SK-N-SH (cell line): ENCODE measurements at regions not wholly inside any gene's neighbourhood (a gene's known extent, or its start where the extent isn't known, plus 50 kb on each side); places are given as distances from the start of the nearest gene placed in this dataset.

ENCODE experiments used
- CTCF ChIA-PET: fragments of 300-600, 350-600 bp; formaldehyde crosslinking; extraction: SDS; loops from one replicate; lab custom pipeline; 2021; lab: Yijun Ruan, JAX
- POLR2A ChIA-PET: fragments of 350-600 bp; sonication (Branson Sonifier 250); formaldehyde crosslinking; extraction: SDS; loops from one replicate; lab custom pipeline; 2020; ENCODE audit warnings: antibody characterized with exemption, inconsistent platforms; lab: Yijun Ruan, JAX
- DNase-seq: peaks from one replicate; pipeline ENCODE4 v3.0.0; 2012
- H2AFZ ChIP-seq: fragments of 200-600 bp; sonication (generic); 2 replicates; pipeline ENCODE4 v1.8.1; 2016; ENCODE audit warnings: antibody characterized with exemption, mild to moderate bottlenecking, low read depth
- H3F3A ChIP-seq: fragments of 200-600 bp; sonication (generic); replicated peaks from 2 replicates; pipeline ENCODE3; 2016; ENCODE audit warnings: antibody characterized with exemption, mild to moderate bottlenecking; ENCODE audit not compliant: insufficient read depth
- H3K27ac ChIP-seq, 2 experiments: fragments of 200-500 bp in 1 of 2; fragments of 200-600 bp in 1 of 2; sonication (Bioruptor generic) in 1 of 2; sonication (generic), shearing (Covaris generic) in 1 of 2; 2 replicates each; pipeline versions ENCODE4 v1.5.1 to v1.6.1; 2014 to 2016; ENCODE audit warnings: low read depth in 2 of 2, inconsistent platforms in 1 of 2, low read length in 1 of 2, mild to moderate bottlenecking in 1 of 2, mixed read lengths in 1 of 2
- H3K27me3 ChIP-seq: fragments of 200-600 bp; sonication (generic), shearing (Covaris generic); 2 replicates; pipeline ENCODE4 v1.6.1; 2016; ENCODE audit warnings: mixed run types; ENCODE audit not compliant: insufficient read depth
- H3K36me3 ChIP-seq, 2 experiments: fragments of 200-500 bp in 1 of 2; fragments of 200-600 bp in 1 of 2; sonication (Bioruptor generic) in 1 of 2; sonication (generic) in 1 of 2; replicated peaks in 1 of 2; 2 replicates each; pipeline versions ENCODE3 to v1.5.1; 2014 to 2016; ENCODE audit warnings: low read length in 1 of 2, mild to moderate bottlenecking in 1 of 2; ENCODE audit not compliant: insufficient read depth in 2 of 2, control insufficient read depth in 1 of 2
- H3K4me1 ChIP-seq, 2 experiments: fragments of 200-500 bp in 1 of 2; fragments of 200-600 bp in 1 of 2; sonication (Bioruptor generic) in 1 of 2; sonication (generic), shearing (Covaris generic) in 1 of 2; 2 replicates each; pipeline versions ENCODE4 v1.5.1 to v1.6.1; 2014 to 2016; ENCODE audit warnings: low read depth in 1 of 2, low read length in 1 of 2, mixed run types in 1 of 2; ENCODE audit not compliant: insufficient read depth in 2 of 2, control insufficient read depth in 1 of 2
- H3K4me2 ChIP-seq: fragments of 200-600 bp; sonication (generic), shearing (Covaris generic); 2 replicates; pipeline ENCODE4 v1.6.1; 2017; ENCODE audit warnings: mixed run types
- H3K4me3 ChIP-seq, 2 experiments: fragments of 200-500 bp in 1 of 2; fragments of 200-600 bp in 1 of 2; sonication (Bioruptor generic) in 1 of 2; sonication (generic), shearing (Covaris generic) in 1 of 2; 2 replicates each; pipeline versions ENCODE4 v1.5.1 to v1.8.1; 2014 to 2016; ENCODE audit warnings: low read depth in 2 of 2, inconsistent platforms in 1 of 2, low read length in 1 of 2, mild to moderate bottlenecking in 1 of 2, mixed read lengths in 1 of 2, moderate library complexity in 1 of 2
- H3K79me2 ChIP-seq: fragments of 200-600 bp; sonication (generic); 2 replicates; pipeline ENCODE4 v1.8.1; 2017; ENCODE audit warnings: mild to moderate bottlenecking; ENCODE audit not compliant: insufficient read depth
- H3K9ac ChIP-seq: fragments of 200-600 bp; sonication (generic); 2 replicates; pipeline ENCODE4 v1.6.1; 2017; ENCODE audit warnings: mixed run types
- H3K9me2 ChIP-seq: fragments of 200-600 bp; sonication (generic); 2 replicates; pipeline ENCODE4 v1.6.1; 2017; ENCODE audit warnings: mixed run types
- H3K9me3 ChIP-seq: fragments of 200-600 bp; sonication (generic); 2 replicates; pipeline ENCODE4 v1.6.1; 2017; ENCODE audit warnings: mixed run types, mild to moderate bottlenecking, moderate library complexity
- H4K20me1 ChIP-seq: fragments of 200-600 bp; sonication (generic); 2 replicates; pipeline ENCODE4 v1.6.1; 2017; ENCODE audit warnings: mild to moderate bottlenecking, mixed run types; ENCODE audit not compliant: insufficient read depth
- CHD2 ChIP-seq: fragments of 150-350 bp; IDR thresholded peaks from 2 replicates; pipeline ENCODE4 v1.6.1; 2018; ENCODE audit warnings: low read length; ENCODE audit not compliant: partially characterized antibody
- EP300 ChIP-seq, 2 experiments: IDR thresholded peaks; 2 replicates each; pipeline versions ENCODE4 v1.4.0 to v1.6.1; 2012; ENCODE audit warnings: borderline replicate concordance in 1 of 2, low read depth in 1 of 2, low read length in 1 of 2
- FOSL2 ChIP-seq: IDR thresholded peaks from 2 replicates; pipeline ENCODE4 v1.4.0; 2012; ENCODE audit warnings: low read depth, mild to moderate bottlenecking, moderate library complexity, borderline replicate concordance
- FOXJ3 ChIP-seq: sonication (generic); formaldehyde crosslinking; IDR thresholded peaks from 2 replicates; pipeline ENCODE4 v1.5.1; 2020; ENCODE audit warnings: mild to moderate bottlenecking, missing genetic modification reagents
- GABPA ChIP-seq: IDR thresholded peaks from 2 replicates; pipeline ENCODE4 v1.4.0; 2012; ENCODE audit warnings: low read depth, mild to moderate bottlenecking
- GATA2 ChIP-seq: sonication (generic); formaldehyde crosslinking; IDR thresholded peaks from 2 replicates; pipeline ENCODE4 v1.5.0; 2020; ENCODE audit warnings: mild to moderate bottlenecking, missing genetic modification reagents
- MEF2A ChIP-seq: IDR thresholded peaks from 2 replicates; pipeline ENCODE4 v1.4.0; 2012; ENCODE audit warnings: low read depth, borderline replicate concordance
- MXI1 ChIP-seq: IDR thresholded peaks from 2 replicates; pipeline ENCODE4 v1.6.1; 2012; ENCODE audit warnings: mild to moderate bottlenecking, low read depth, low read length, improper control_type of control experiment
- NRF1 ChIP-seq: IDR thresholded peaks from 2 replicates; pipeline ENCODE4 v1.6.1; 2012; ENCODE audit warnings: low read depth, mild to moderate bottlenecking, low read length
- RCOR1 ChIP-seq: fragments of 150-350 bp; IDR thresholded peaks from 2 replicates; pipeline ENCODE4 v1.6.1; 2017; ENCODE audit warnings: antibody characterized with exemption, low read length
- RXRA ChIP-seq: IDR thresholded peaks from 2 replicates; pipeline ENCODE4 v1.4.0; 2012; ENCODE audit warnings: low read depth, mild to moderate bottlenecking, borderline replicate concordance
- TAF1 ChIP-seq: IDR thresholded peaks from 2 replicates; pipeline ENCODE4 v1.6.1; 2012; ENCODE audit warnings: low read depth, mild to moderate bottlenecking, low read length, moderate library complexity, borderline replicate concordance
- TCF12 ChIP-seq: IDR thresholded peaks from 2 replicates; pipeline ENCODE4 v1.4.0; 2012
- WGBS: methylation state at CpG from one replicate; pipeline ENCODE4 v1.1.6; 2017; ENCODE audit warnings: low lambda C conversion rate; 5-methylcytosine and 5-hydroxymethylcytosine counted together
- TF ChIP-seq, protein P1 (sequence below): IDR thresholded peaks from 2 replicates; pipeline ENCODE4 v1.4.0; 2012; ENCODE audit warnings: low read depth, borderline replicate concordance
- TF ChIP-seq, protein P2 (sequence below): IDR thresholded peaks from 2 replicates; pipeline ENCODE4 v1.4.0; 2012; ENCODE audit warnings: low read depth
- TF ChIP-seq, protein P3 (sequence below): fragments of 200-600 bp; sonication (generic); IDR thresholded peaks from 2 replicates; pipeline ENCODE4 v1.6.1; 2017; ENCODE audit warnings: antibody characterized with exemption, mild to moderate bottlenecking, moderate library complexity

DNA sequence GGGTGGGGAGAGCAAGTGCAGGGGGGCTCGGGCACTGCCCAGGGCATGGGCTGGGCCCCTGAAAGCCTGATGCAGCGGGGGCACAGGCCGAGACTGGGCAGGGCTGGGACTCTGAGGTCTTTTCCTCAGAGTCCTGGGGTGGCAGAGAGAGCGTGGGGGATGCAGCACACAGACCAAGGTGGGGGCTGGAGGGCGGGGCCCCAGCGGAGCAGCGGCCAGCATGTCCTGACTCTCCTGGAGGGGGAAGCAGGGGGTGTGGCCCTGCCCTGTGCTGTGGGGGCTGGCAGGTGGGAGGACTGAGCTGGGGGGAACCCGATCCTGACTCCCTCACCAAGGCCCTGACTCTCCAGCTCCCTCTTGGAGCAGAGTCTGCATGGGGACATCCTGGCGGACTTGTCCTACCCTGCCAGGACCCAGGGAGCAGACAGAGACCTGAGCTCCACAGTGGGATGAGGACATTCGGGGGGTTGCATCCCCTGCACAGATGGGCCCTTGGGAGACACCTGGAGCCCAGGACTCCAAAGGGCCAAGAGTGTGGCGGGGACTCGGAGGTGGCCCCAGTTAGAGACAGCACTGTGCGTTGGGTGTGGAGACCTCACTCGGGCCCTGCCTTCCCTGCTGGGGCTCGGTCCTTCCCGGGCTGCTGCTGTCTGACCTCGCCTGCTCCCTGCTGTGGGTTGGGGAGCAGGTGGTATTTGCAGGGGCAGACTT lies 326.1 kb downstream of the TMEM121 start:
- CTCF ChIA-PET = no interaction called here
- no peaks in the 10 kb centered on the region for H3F3A ChIP-seq
- no peak overlapping the region for H3K9ac ChIP-seq
- H3K27ac ChIP-seq = peak overlapping the region in 1 of 2 experiments; percentile 92; a peak in 2 of 4 replicates
- TF ChIP-seq EP300 (IDR thresholded peaks at IDR 0.05; ENCODE audit: borderline replicate concordance in 1 of 2, low read depth in 1 of 2, low read length in 1 of 2) (no peak), GABPA (no peak), TAF1 (no peak), RXRA (no peak), TCF12 (no peak), RCOR1 (no peak)
- TF ChIP-seq, protein P1, sequence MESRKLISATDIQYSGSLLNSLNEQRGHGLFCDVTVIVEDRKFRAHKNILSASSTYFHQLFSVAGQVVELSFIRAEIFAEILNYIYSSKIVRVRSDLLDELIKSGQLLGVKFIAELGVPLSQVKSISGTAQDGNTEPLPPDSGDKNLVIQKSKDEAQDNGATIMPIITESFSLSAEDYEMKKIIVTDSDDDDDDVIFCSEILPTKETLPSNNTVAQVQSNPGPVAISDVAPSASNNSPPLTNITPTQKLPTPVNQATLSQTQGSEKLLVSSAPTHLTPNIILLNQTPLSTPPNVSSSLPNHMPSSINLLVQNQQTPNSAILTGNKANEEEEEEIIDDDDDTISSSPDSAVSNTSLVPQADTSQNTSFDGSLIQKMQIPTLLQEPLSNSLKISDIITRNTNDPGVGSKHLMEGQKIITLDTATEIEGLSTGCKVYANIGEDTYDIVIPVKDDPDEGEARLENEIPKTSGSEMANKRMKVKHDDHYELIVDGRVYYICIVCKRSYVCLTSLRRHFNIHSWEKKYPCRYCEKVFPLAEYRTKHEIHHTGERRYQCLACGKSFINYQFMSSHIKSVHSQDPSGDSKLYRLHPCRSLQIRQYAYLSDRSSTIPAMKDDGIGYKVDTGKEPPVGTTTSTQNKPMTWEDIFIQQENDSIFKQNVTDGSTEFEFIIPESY = no peak
- TF ChIP-seq, protein P2, sequence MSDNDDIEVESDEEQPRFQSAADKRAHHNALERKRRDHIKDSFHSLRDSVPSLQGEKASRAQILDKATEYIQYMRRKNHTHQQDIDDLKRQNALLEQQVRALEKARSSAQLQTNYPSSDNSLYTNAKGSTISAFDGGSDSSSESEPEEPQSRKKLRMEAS = no peak
- TF ChIP-seq, all 33 proteins: peak for 0
- POLR2A ChIA-PET = interaction anchor here (1.0 to 1.8 kb wide), 2 partner anchors 27 to 56 kb away, joined by 4 to 5 read pairs; no protein-coding TSS in a partner anchor
- no peak overlapping the region for H3K4me3 ChIP-seq
- peaks cover 0 to 26% of the 10 kb centered on the region in 2 experiments; a peak in 1 of 4 replicates for H3K4me1 ChIP-seq
- DNase-seq = peak; percentile 47
- H3K4me2 ChIP-seq = no peak overlapping the region
- no peaks in the 10 kb centered on the region for H3K27me3 ChIP-seq
- 38% methylated on average over 6 of the region's 17 CpGs for WGBS
- H3K9me2 ChIP-seq = no peaks in the 10 kb centered on the region
- H4K20me1 ChIP-seq = no peaks in the 10 kb centered on the region
- no peak overlapping the region for H2AFZ ChIP-seq
- no peaks in the 10 kb centered on the region for H3K36me3 ChIP-seq
- H3K9me3 ChIP-seq = no peaks in the 10 kb centered on the region
- no peaks in the 10 kb centered on the region for H3K79me2 ChIP-seq

DNA sequence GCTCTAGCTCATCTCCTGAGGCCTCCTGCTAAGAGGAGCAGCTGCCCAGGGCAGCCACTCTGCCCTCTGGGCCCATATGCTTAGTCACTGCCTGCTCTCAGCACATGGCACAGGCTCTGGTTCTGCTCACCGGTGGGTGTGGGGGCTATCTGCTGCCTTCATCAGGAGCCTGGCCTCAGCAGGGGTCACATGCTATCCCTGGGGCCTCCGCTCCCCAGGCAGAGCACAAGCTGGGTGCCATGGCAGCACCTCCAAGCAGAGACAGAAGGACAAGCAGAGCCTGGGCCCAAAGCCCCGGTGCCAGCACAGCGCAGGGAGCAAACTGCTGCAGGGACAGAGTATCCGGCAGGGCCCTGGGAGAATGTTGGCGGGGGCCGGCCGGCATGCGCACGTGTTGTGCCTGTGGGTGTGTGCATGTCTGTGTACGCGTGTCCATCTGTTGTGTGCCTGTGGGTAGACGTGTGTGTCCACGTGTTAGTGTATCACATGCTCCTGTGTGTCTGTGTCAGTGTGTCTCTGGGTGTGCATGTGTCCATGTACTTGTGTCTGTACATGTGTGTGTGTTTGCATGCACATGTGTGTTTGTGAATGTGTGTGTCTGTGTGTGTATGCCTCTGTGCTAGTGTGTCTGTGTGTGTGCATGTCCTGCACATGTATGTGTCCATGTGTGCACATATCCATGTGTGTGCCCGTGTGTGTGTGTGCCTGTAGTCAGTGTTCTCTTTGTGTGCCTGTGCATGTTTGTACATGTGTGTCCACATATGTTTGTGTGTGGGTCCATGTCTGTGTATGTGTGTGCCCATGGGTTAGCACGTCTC lies 326.9 kb downstream of the TMEM121 start:
- H3K9me2 ChIP-seq = no peaks in the 10 kb centered on the region
- peak; percentile 87 for DNase-seq
- peak overlapping the region in 1 of 2 experiments; percentile 92; a peak in 2 of 4 replicates for H3K27ac ChIP-seq
- no peak overlapping the region for H2AFZ ChIP-seq
- H4K20me1 ChIP-seq = no peaks in the 10 kb centered on the region
- 30% methylated on average over 15 of the region's 16 CpGs for WGBS
- H3K27me3 ChIP-seq = no peaks in the 10 kb centered on the region
- CTCF ChIA-PET = no interaction called here
- H3K4me3 ChIP-seq = no peak overlapping the region
- TF ChIP-seq, protein P3, sequence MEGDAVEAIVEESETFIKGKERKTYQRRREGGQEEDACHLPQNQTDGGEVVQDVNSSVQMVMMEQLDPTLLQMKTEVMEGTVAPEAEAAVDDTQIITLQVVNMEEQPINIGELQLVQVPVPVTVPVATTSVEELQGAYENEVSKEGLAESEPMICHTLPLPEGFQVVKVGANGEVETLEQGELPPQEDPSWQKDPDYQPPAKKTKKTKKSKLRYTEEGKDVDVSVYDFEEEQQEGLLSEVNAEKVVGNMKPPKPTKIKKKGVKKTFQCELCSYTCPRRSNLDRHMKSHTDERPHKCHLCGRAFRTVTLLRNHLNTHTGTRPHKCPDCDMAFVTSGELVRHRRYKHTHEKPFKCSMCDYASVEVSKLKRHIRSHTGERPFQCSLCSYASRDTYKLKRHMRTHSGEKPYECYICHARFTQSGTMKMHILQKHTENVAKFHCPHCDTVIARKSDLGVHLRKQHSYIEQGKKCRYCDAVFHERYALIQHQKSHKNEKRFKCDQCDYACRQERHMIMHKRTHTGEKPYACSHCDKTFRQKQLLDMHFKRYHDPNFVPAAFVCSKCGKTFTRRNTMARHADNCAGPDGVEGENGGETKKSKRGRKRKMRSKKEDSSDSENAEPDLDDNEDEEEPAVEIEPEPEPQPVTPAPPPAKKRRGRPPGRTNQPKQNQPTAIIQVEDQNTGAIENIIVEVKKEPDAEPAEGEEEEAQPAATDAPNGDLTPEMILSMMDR = no peak
- TF ChIP-seq EP300 (IDR thresholded peaks at IDR 0.05; ENCODE audit: borderline replicate concordance in 1 of 2, low read depth in 1 of 2, low read length in 1 of 2) (peak in 1 of 2 experiments; percentile 91; a peak in 2 of 4 replicates), GATA2 (peak; percentile 98), FOSL2 (no peak), TCF12 (0 out of 2 replicates have a peak, but pooled peaks have one; percentile 22), CHD2 (peak; percentile 71), NRF1 (no peak), FOXJ3 (CRISPR knock-in tag) (peak; percentile 64), MEF2A (no peak), MXI1 (peak; percentile 65)
- TF ChIP-seq, protein P1 = no peak
- no peak overlapping the region for H3K9ac ChIP-seq
- no peak overlapping the region for H3K4me2 ChIP-seq
- H3K4me1 ChIP-seq = peaks cover 0 to 26% of the 10 kb centered on the region in 2 experiments; a peak in 1 of 4 replicates
- no peaks in the 10 kb centered on the region for H3F3A ChIP-seq
- H3K79me2 ChIP-seq = no peaks in the 10 kb centered on the region
- H3K36me3 ChIP-seq = no peaks in the 10 kb centered on the region
- no peaks in the 10 kb centered on the region for H3K9me3 ChIP-seq
- POLR2A ChIA-PET = interaction anchor here (1.0 to 1.8 kb wide), 2 partner anchors 26 to 55 kb away, joined by 4 to 5 read pairs; no protein-coding TSS in a partner anchor
